ENCODE measurements at regions not wholly inside any gene's neighbourhood (a gene's known extent, or its start where the extent isn't known, plus 50 kb on each side); places are given as distances from the start of the nearest gene placed in this dataset.
A peak's percentile ranks its signal among the peaks of the same experiment; 100 is the strongest.
"Not testable (repeated sequence)": the region's sequence is repeated elsewhere in the genome, so short reads cannot be mapped to it uniquely, and the experiment has no call there.

- no peak overlapping the region for H3K4me3 ChIP-seq (ENCODE audit: control insufficient read depth, low read depth, low read length)
- DNase-seq (ENCODE audit: low read depth), result no peak
- TF ChIP-seq CTCF (conservative IDR thresholded peaks at IDR 0.05; ENCODE audit: control insufficient read depth, insufficient read depth, low read depth, low read length), result no peak
These were observed 1888.4 kb downstream of the MAT2B start for GRCh38 chr5:165393839-165394238.

- no peak overlapping the region for H3K4me3 ChIP-seq (ENCODE audit: control insufficient read depth, low read depth, low read length)
- no peak for DNase-seq (ENCODE audit: low read depth)
- TF ChIP-seq CTCF (conservative IDR thresholded peaks at IDR 0.05; ENCODE audit: control insufficient read depth, insufficient read depth, low read depth, low read length), result no peak
These were observed 1892.1 kb downstream of the MAT2B start for GRCh38 chr5:165397516-165397915.

- no peak for DNase-seq (ENCODE audit: low read depth)
- H3K4me3 ChIP-seq (ENCODE audit: control insufficient read depth, low read depth, low read length), result no peak overlapping the region
- no peak for TF ChIP-seq CTCF (conservative IDR thresholded peaks at IDR 0.05; ENCODE audit: control insufficient read depth, insufficient read depth, low read depth, low read length)
These were observed 1894.7 kb downstream of the MAT2B start for GRCh38 chr5:165400086-165400485.

- no peak for DNase-seq (ENCODE audit: low read depth)
- no peak for TF ChIP-seq CTCF (conservative IDR thresholded peaks at IDR 0.05; ENCODE audit: control insufficient read depth, insufficient read depth, low read depth, low read length)
- H3K4me3 ChIP-seq (ENCODE audit: control insufficient read depth, low read depth, low read length), result no peak overlapping the region
These were observed 1899.5 kb downstream of the MAT2B start for GRCh38 chr5:165404917-165405316.

GRCh38 chr5:165405340-165405739 lies 1899.9 kb downstream of the MAT2B start:
- H3K4me3 ChIP-seq (ENCODE audit: control insufficient read depth, low read depth, low read length), result no peak overlapping the region
- no peak for DNase-seq (ENCODE audit: low read depth)
- no peak for TF ChIP-seq CTCF (conservative IDR thresholded peaks at IDR 0.05; ENCODE audit: control insufficient read depth, insufficient read depth, low read depth, low read length)

GRCh38 chr5:165407352-165407751 lies 1901.9 kb downstream of the MAT2B start:
- no peak for TF ChIP-seq CTCF (conservative IDR thresholded peaks at IDR 0.05; ENCODE audit: control insufficient read depth, insufficient read depth, low read depth, low read length)
- no peak for DNase-seq (ENCODE audit: low read depth)
- no peak overlapping the region for H3K4me3 ChIP-seq (ENCODE audit: control insufficient read depth, low read depth, low read length)

GRCh38 chr5:165410476-165410875 lies 1905.1 kb downstream of the MAT2B start:
- no peak overlapping the region for H3K4me3 ChIP-seq (ENCODE audit: control insufficient read depth, low read depth, low read length)
- no peak for TF ChIP-seq CTCF (conservative IDR thresholded peaks at IDR 0.05; ENCODE audit: control insufficient read depth, insufficient read depth, low read depth, low read length)
- peak; percentile 34 for DNase-seq (ENCODE audit: low read depth)

- DNase-seq (ENCODE audit: low read depth); H3K4me3 ChIP-seq (ENCODE audit: control insufficient read depth, low read depth, low read length): not testable (repeated sequence)
These were observed 1906.1 kb downstream of the MAT2B start for GRCh38 chr5:165411532-165411931.
